Natural killer cell (primary cell): ENCODE measurements at regions not wholly inside any gene's neighbourhood (a gene's known extent, or its start where the extent isn't known, plus 50 kb on each side); places are given as distances from the start of the nearest gene placed in this dataset.

Experiments
- ATAC-seq, 3 donors: fragments of 150-1000 bp in 2 of 3; fragments of 200-7000 bp in 1 of 3; cut with Tn5 transposase; 1 replicate in 1 of 3; 2 replicates in 2 of 3; pipeline ENCODE4 v1.10.0; 2021; ENCODE audit warnings: mild to moderate bottlenecking in 2 of 3, moderate library complexity in 2 of 3
- DNase-seq, 2 donors: peaks; one replicate each; pipeline versions ENCODE4 v3.0.0 to v3.0.0-alpha.2; 2013 to 2021; ENCODE audit warnings: mixed read lengths in 1 of 2
- H3K27ac ChIP-seq: one replicate; pipeline ENCODE4 v1.5.1; 2013; ENCODE audit warnings: mild to moderate bottlenecking, low read length
- H3K27me3 ChIP-seq: one replicate; pipeline ENCODE4 v1.6.1; 2013; ENCODE audit warnings: low read length; ENCODE audit not compliant: control insufficient read depth, insufficient read depth
- H3K36me3 ChIP-seq: one replicate; pipeline ENCODE4 v1.6.1; 2013; ENCODE audit warnings: low read length; ENCODE audit not compliant: control insufficient read depth, insufficient read depth
- H3K4me1 ChIP-seq: one replicate; pipeline ENCODE4 v1.6.1; 2013; ENCODE audit warnings: low read length; ENCODE audit not compliant: control insufficient read depth, insufficient read depth
- H3K4me3 ChIP-seq: one replicate; pipeline ENCODE4 v1.5.1; 2013; ENCODE audit warnings: low read length
- H3K9me3 ChIP-seq: one replicate; pipeline ENCODE4 v1.6.1; 2013; ENCODE audit warnings: low read length; ENCODE audit not compliant: control insufficient read depth, insufficient read depth
- H3K27ac Mint-ChIP-seq, 2 donors: one replicate each; pipeline ENCODE4 v1.8.0; 2022; ENCODE audit warnings: mild to moderate bottlenecking in 2 of 2, mixed read lengths in 2 of 2, moderate library complexity in 1 of 2
- H3K27me3 Mint-ChIP-seq, 2 donors: one replicate each; pipeline ENCODE4 v1.8.0; 2022; ENCODE audit warnings: low read depth in 2 of 2, mixed read lengths in 2 of 2
- H3K36me3 Mint-ChIP-seq: one replicate; pipeline ENCODE4 v1.8.0; 2022; ENCODE audit warnings: mixed read lengths
- H3K4me1 Mint-ChIP-seq, 2 donors: one replicate each; pipeline ENCODE4 v1.8.0; 2022; ENCODE audit warnings: mixed read lengths in 2 of 2
- H3K4me3 Mint-ChIP-seq: one replicate; pipeline ENCODE4 v1.8.0; 2022; ENCODE audit warnings: mild to moderate bottlenecking, moderate library complexity, mixed read lengths
- H3K9me3 Mint-ChIP-seq, 2 donors: one replicate each; pipeline ENCODE4 v1.8.0; 2022; ENCODE audit warnings: mixed read lengths in 2 of 2
- CTCF ChIP-seq: fragments of 200-600 bp; IDR thresholded peaks from one replicate; pipeline ENCODE4 v1.8.0; 2022; ENCODE audit warnings: antibody characterized with exemption
- WGBS: methylation state at CpG from one replicate; pipeline ENCODE4 v1.1.7; 2013; ENCODE audit warnings: missing lambda C conversion rate; ENCODE audit not compliant: insufficient coverage; 5-methylcytosine and 5-hydroxymethylcytosine counted together
- intact Hi-C: fragments of 100-400 bp; cut with micrococcal nuclease; formaldehyde crosslinking; loops from one replicate; pipeline ENCODE4 v1.14.2; 2022

GRCh38 chr18:75775121-75775520, 347.6 kb upstream of the SMIM21 start:
- no peaks in the 10 kb centered on the region for H3K4me1 ChIP-seq
- DNase-seq: no peak
- no peaks in the 10 kb centered on the region for H3K36me3 ChIP-seq
- no peak overlapping the region for H3K27ac ChIP-seq
- no peak overlapping the region for H3K4me3 ChIP-seq
- intact Hi-C loops: no loop called here
- no peak for TF ChIP-seq CTCF
- no peak for ATAC-seq
- Mint-ChIP-seq H3K27ac (no peak overlapping the region), H3K9me3 (no peaks in the 10 kb centered on the region), H3K36me3 (no peaks in the 10 kb centered on the region), H3K4me3 (no peak overlapping the region), H3K4me1 (no peaks in the 10 kb centered on the region), H3K27me3 (peaks cover 8% of the 10 kb centered on the region in 2 donors)
- no peaks in the 10 kb centered on the region for H3K27me3 ChIP-seq
- no peaks in the 10 kb centered on the region for H3K9me3 ChIP-seq
- WGBS: 21% methylated on average over 2 of the region's 2 CpGs

- intact Hi-C loops: no loop called here
- Histone ChIP-seq H3K4me1 (no peaks in the 10 kb centered on the region), H3K4me3 (no peak overlapping the region), H3K27me3 (no peaks in the 10 kb centered on the region), H3K27ac (no peak overlapping the region), H3K9me3 (no peaks in the 10 kb centered on the region), H3K36me3 (no peaks in the 10 kb centered on the region)
- Mint-ChIP-seq H3K4me1 (no peaks in the 10 kb centered on the region), H3K36me3 (no peaks in the 10 kb centered on the region), H3K27me3 (peaks cover 8% of the 10 kb centered on the region in 2 donors), H3K9me3 (no peaks in the 10 kb centered on the region), H3K27ac (no peak overlapping the region), H3K4me3 (no peak overlapping the region)
- no peak for TF ChIP-seq CTCF
- ATAC-seq (no peak), DNase-seq (no peak)
- 90% methylated on average over 2 of the region's 3 CpGs for WGBS
These were observed 346.1 kb upstream of the SMIM21 start for GRCh38 chr18:75773618-75774017.

GRCh38 chr18:75762758-75763157, 335.3 kb upstream of the SMIM21 start:
- ATAC-seq (no peak), DNase-seq (no peak)
- H3K4me3 ChIP-seq: no peak overlapping the region
- no peak overlapping the region for H3K27ac ChIP-seq
- H3K9me3 ChIP-seq: no peaks in the 10 kb centered on the region
- H3K4me1 ChIP-seq: no peaks in the 10 kb centered on the region
- 67% methylated on average over 1 of the region's 2 CpGs for WGBS
- no peak for TF ChIP-seq CTCF
- Mint-ChIP-seq H3K4me1 (no peaks in the 10 kb centered on the region), H3K4me3 (no peak overlapping the region), H3K9me3 (no peaks in the 10 kb centered on the region), H3K27me3 (no peaks in the 10 kb centered on the region), H3K36me3 (no peaks in the 10 kb centered on the region), H3K27ac (no peak overlapping the region)
- H3K27me3 ChIP-seq: no peaks in the 10 kb centered on the region
- H3K36me3 ChIP-seq: no peaks in the 10 kb centered on the region
- intact Hi-C loops: no loop called here

- Mint-ChIP-seq H3K4me3 (no peak overlapping the region), H3K27ac (no peak overlapping the region), H3K4me1 (no peaks in the 10 kb centered on the region), H3K27me3 (no peaks in the 10 kb centered on the region), H3K36me3 (no peaks in the 10 kb centered on the region), H3K9me3 (peaks cover 0 to 2% of the 10 kb centered on the region in 2 donors)
- H3K4me1 ChIP-seq: no peaks in the 10 kb centered on the region
- H3K36me3 ChIP-seq: no peaks in the 10 kb centered on the region
- no peaks in the 10 kb centered on the region for H3K27me3 ChIP-seq
- H3K4me3 ChIP-seq: no peak overlapping the region
- intact Hi-C loops: no loop called here
- ATAC-seq: no peak
- DNase-seq: no peak
- H3K27ac ChIP-seq: no peak overlapping the region
- no peak for TF ChIP-seq CTCF
- no peaks in the 10 kb centered on the region for H3K9me3 ChIP-seq
- no CpG with 5 or more reads among the region's 1 CpG for WGBS
These were observed 332.7 kb upstream of the SMIM21 start for GRCh38 chr18:75760208-75760607.
